NCI-H1436 treated with DMSO at 0.1 percent for 48 hours (cell line): ENCODE measurements at regions not wholly inside any gene's neighbourhood (a gene's known extent, or its start where the extent isn't known, plus 50 kb on each side); places are given as distances from the start of the nearest gene placed in this dataset.
"Not testable (repeated sequence)": the region's sequence is repeated elsewhere in the genome, so short reads cannot be mapped to it uniquely, and the experiment has no call there.

Experiments used
- DNase-seq: peaks from one replicate; lab custom pipeline; 2025; lab: John Stamatoyannopoulos, UW

DNA sequence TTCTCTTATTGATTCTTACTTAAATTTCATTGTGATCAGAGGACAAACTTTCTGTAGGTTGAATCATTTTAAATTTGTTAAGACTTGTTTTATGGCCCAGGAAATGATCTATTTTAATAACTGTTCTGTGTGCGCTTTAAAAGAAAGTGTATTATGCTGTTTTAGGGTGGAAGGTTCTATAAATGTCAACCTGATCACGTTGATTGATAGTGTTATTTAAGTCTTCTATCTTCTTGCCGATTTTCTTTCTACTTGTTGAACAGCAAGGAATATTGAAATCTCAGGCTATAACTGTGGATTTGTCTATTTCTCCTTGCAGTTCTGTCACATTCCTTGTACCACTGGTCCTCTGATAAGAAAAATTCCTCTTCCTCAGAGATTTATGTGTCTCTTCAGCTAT lies 112.7 kb downstream of the TANC2 start:
- no peak for DNase-seq

DNA sequence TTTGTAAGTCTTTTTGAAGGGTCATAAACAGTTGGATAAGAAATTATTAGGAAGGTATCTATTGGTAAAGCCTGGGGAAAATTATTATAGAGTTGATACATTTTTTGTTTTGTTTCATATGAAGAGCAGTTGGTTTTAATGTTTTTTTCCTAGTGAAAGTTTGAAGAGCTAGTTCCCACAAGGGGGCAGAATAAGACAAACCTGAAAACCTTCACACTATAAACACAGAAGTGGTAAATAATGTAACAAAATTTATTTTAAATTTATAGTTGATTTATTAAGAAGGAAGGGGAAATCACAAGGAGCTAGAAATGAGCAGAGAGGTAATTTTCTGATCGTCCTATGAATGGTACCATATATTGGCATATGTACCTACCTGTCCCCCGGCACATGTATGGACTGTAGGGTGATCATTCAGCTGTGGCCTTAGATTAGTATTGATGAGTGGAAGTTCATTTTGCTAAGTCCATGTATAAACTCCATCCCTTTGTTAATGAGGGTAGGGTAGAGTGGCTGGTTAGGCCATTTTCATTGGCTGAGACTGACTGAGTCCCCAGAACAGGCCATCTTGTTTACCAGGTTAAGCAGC lies 116.3 kb downstream of the TANC2 start:
- no peak for DNase-seq

DNA sequence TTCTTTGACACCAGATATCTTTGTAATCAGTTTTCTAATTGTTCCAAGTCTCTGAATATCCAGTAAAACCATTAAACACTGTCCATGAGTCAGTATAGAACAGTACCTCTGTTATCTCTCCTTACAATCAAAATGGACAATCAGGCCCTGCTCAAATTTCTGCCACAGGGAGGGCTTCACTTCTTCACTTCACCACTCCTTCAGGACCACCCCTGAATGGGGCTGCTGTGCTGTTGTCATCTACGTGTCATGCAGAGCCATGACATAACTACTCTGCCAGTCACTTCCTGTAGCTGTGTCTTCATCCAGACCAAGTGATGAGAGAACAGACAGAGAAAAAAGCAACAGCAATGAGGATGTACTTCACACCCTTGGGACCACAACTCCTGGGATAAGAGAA lies 116.9 kb downstream of the TANC2 start:
- no peak for DNase-seq

DNA sequence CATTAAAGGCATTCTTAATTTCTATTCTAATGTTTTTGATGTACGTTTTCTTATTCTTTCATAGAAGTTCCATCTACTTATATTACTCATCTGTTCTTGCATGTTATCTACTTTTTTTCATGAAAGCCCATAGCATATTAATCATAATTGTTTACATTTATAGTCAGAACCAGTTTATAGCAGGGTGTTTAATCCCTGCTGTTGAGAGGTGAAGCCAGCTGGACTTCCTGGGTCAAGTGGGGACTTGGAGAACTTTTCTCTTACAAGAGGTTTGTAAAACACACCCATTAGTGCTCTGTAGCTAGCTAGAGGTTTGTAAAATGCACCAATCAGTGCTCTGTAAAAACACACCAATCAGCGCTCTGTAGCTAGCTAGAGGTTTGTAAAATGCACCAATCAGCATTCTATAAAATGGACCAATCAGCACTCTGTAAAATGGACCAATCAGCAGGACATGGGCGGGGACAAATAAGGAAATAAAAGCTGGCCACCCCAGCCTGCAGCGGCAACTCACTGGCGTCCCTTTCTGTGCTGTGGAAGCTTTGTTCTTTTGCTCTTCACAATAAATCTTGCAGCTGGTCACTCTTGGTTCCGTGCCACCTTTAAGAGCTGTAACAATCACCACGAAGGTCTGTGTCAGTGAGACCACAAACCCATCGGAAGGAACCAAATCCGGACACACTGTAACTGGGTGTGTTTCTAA lies 120.6 kb downstream of the TANC2 start:
- no peak for DNase-seq

DNA sequence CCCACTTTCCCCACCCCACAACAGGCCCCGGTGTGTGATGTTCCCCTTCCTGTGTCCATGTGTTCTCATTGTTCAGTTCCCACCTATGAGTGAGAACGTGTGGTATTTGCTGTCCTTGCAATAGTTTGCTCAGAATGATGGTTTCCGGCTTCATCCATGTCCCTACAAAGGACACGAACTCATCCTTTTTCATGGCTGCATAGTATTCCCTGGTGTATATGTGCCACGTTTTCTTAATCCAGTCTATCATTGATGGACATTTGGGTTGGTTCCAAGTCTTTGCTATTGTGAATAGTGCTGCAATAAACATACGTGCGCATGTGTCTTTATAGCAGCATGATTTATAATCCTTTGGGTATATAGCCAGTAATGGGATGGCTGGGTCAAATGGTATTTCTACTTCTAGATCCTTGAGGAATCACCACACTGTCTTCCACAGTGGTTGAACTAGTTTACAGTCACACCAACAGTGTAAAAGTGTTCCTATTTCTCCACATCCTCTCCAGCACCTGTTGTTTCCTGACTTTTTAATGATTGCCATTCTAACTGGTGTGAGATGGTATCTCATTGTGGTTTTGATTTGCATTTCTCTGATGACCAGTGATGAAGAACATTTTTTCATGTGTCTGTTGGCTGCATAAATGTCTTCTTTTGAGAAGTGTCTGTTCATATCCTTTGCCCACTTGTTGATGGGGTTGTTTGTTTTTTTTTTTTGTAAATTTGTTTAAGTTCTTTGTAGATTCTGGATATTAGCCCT lies 124.5 kb downstream of the TANC2 start:
- DNase-seq = not testable (repeated sequence)

DNA sequence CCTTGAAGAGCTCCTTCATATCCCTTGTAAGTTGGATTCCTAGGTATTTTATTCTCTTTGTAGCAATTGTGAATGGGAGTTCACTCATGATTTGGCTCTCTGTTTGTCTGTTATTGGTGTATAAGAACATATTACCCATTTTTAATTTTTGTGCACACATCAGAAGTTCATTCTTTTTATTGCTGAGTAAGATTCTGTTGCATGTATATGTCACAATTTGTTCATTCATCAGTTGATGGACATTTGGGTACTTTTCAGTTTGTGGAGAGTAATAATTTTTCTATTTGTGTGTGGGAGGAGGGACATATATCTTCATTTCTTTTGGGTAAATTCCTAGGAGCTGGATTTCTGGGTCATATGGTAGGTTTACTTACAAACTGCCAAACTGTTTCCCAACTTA lies 125.9 kb downstream of the TANC2 start:
- DNase-seq = not testable (repeated sequence)

DNA sequence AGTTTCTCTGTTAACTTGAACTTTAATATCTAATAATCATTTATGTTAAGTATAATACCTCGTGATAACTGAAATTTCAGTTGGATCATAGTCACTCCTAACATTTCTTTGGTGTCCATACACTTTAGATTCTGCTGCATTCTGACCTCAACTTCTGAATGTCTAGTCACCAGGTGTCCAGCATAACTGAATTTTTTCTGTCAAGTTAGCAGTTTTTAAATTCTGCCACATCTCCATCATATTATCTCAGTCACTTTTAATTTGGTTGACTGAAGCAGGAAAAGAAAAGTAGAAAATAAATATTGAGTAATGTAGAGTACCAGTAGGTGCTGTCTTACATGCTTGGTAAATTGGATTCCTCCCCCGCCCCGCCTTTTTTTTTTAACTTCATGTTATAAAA lies 128.6 kb downstream of the TANC2 start:
- DNase-seq = no peak

DNA sequence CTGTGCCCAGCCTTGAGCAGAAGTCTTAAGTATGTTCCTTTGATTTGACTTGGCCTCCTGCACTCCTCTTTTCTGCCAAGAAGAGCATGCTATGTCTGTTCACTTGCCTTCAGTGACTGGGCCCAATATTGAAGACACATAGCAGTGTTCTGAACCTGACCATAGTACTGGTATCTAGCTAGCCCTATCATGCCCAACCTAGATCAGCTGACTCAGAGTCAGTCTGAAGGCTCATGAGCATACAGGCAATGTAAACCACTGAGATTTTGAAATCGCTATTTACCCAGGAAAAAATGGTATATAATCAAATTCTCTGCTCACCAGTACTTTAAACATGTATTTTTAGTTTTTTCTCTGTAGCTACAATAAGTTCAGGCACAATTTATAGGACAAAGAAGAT lies 129.4 kb downstream of the TANC2 start:
- DNase-seq = no peak

DNA sequence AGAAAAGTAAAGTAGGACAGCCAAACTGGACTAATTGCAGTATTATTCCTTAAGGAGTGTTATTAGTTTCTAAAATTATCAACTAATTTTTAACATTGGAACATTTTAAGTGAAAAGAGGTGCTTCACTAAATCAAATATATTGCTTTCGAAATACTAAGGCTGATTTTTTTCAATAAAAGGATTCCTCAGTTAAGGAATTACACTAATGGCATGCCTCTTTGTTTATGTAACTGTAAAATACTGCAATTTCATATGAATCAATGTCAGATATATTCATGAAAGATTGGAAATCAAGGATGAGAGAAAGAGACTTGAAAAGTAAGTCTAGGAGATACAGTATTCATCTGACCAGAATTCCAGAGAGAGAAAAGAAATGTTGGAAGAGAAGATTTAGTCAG lies 129.8 kb downstream of the TANC2 start:
- no peak for DNase-seq

DNA sequence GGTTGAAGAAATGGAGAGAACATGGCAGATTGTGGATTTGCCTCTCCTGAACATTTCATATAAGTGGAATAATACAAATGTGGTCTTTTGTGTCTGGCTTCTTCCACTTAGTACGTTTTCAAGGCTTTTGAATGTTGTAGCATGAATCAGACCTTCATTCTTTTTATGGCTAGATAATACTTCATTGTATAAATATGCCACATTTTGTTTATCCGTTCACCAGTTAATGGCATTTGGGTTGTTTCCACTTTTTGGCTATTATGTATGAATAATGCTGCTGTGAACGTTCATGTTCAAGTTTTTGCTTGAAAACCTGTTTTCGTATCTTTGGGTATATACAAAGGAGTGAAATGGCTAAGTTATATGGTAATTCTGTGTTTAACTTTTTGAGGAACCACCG lies 130.4 kb downstream of the TANC2 start:
- no peak for DNase-seq

DNA sequence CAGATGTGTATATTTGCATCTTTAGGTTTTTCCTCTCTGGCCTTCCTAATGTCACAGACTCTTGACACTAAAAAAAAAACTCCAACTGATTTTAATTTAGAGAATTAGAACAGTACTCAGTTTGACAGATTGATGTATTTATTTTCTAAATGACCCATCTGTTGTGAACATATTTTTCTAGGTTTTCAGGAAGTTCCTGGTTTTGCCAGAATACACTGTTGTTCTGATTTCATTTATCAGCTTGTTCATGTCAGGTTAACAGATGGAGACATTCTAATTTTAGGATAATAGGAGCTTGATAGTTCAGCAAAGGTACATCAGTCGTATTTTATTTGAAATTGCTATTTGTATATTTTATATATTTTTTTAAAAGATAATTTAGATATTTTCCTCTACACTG lies 133.4 kb downstream of the TANC2 start:
- DNase-seq = no peak

DNA sequence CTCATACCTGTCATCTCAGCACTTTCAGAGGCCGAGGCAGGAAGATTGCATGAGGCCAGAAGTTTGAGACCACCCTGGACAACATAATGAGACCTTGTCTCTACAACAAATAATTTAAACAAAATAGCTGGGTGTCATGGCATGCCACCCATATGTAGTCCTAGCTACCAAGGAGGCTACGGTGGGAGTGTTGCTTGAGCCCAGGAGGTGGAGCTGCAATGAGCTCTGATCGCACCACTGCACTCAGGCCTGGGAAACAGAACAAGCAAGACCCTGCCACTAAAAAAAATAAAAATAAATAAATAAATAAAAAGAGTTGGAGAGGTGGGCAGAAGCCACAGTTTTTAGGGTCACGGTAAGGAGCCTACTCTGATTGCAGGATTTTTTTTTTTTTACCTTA lies 136.0 kb downstream of the TANC2 start:
- no peak for DNase-seq

DNA sequence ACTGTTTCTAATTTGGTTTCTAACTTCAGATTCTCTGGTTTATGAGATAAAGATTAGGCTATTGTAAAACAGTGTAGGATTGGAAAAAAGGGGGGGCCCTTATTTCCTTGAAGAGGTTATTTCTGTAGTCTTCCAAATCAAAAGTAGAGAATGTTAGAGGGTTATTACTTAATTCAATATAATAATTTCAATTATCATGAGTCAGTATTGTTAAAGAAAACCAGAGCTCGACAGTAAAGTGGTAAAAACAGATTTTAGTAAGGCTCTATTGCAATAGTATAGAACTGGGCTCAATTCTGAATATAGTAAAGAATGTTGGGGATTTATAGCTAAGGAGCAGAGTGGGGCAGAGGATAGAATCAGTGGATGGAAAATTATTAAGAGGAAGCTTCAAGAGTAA lies 140.0 kb downstream of the TANC2 start:
- no peak for DNase-seq

DNA sequence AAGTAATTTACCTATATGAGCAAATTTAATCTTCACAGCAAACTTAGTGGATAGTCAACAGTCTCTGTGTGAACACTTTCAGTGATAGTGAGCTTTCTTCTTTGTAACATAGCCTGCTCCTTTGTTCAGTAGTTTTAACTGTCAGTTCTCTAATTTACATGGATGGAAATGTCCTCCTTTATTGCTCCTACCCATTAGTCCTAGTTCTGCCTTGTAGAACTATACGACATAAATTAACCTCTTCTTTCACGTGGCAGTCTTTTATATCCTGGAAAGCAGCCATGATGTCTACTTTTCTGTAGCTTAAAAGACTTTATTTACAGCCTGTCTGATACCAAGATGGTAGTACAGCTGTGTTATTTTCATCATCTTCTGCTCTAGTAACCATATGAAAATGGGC lies 143.6 kb downstream of the TANC2 start:
- DNase-seq = no peak

DNA sequence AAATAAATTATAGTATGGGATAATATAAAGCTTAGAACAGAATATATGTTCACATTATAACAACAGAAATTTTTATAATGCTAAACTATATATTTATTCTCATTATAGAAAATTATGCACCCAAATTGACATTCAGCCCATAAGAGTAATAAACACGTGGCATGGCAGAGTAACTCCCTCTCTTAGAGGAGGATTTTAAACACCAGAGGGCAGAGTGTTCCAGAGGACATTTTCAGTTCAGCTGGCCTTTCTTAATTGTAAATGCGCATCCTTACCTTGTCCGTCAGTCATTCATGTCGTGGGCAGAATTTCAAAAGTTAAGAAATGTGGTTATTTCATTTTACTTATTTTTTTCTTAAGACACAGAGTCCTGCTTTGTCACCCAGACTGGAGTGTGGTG lies 147.1 kb downstream of the TANC2 start:
- DNase-seq = no peak

DNA sequence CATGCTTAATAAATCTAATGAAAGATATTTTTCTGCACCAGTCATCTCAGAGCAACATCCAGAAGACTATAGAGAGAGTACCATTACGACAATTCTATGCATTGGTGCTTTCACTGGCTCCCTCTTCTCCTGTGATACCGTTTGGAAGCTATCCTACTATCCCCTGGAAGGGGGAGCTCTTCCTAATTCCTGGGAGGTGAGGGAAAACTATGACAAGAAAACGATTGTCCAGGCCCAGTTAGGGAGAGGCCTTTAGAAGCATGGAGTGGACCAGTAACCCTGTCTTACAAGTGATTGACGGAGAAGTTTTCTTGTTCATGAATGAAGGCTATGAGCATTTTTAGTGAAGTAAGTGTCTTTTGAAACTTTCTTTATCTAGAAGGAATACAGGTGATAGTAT lies 150.2 kb downstream of the TANC2 start:
- no peak for DNase-seq

DNA sequence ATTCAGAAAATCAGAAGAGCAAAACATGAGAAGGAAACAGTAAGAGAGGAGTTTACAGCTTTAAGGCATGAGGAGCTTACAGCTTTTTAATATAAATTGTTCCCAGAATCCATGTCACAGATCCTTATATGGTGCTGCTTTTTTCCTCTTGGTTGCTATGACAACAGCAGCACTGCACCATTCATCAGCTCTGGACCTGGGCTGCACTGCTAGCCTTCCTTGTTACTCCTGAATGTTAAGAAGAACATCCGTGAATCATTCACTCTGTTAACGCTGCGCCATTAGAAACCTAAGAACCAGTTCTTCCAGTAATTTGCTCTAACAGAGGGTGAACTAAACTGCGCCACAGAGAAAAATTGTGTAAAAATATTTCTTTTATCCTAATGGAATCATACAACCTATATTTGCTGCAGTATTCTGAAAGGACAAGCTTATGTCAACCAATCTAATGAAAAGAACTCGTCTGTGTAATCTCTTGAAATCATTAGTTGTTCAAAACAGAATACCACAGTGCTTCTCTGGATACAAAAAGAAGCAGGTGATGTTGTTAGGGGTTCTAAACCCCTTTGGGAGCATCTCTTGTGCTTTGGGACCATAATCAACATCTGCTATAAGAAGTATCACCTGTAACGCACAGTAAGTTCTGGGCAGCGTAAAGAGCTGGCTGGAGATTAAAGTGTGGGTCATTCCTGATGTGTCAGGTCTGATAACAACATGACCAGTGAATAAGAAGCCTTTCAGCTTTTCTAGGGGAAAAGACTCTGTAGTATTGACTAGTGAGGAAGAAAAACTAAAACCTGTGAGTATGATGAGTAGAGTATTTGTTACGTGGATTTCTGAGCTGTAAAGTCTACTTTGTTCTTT lies 151.2 kb downstream of the TANC2 start:
- DNase-seq = peak; percentile 40

DNA sequence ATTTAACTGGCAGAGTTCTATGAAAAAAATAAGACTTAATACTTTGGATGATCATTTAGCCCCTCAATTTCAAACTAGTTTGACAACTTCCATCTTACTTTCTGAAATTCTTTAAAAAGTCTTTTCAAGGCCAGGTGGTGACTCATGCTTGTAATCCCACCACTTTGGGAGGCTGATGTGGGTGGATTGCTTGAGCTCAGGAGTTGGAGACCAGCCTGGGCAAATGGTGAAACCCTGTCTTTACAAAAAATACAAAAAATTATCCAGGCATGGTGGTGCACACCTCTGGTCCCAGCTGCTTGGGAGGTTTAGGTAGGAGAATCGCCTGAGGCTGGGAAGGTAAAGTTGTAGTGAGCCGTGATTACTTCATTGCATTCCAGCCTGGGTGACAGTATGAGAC lies 154.4 kb downstream of the TANC2 start:
- DNase-seq = no peak

DNA sequence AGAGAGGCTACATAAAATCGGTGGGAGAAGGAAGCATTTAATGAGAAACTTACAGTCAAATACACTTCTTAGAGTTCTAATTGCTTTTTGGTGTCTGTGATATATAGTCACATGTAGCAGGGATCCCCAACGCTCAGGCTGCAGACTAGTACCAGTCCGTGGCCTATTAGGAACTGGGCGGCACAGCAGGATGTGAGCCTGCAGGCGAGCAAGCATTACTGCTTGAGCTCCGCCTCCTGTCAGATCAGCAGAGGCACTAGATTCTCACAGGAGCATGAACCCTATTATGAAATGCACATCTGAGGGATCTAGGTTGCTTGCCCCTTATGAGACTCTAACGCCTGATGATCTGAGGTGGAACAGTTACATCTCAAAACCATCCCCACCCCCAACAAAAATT lies 158.5 kb downstream of the TANC2 start:
- DNase-seq = no peak

DNA sequence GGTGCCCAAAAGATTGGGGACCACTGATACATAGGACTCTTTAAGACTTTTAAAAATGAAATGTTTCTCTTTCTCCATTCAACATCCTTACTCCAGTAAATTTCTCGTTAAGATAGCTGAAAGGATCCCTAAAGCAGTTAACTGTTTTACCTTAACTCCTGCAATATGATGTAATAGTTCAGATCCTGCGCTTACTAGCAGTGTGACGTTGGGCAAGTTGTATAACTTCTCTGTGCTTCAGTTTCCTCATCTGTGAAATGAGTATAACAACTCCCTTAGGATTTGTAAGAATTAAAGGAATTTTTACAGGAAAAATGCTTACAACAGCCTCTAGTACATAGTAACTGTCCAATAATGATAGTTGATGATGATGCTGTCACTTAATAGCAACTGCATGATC lies 158.9 kb downstream of the TANC2 start:
- no peak for DNase-seq

DNA sequence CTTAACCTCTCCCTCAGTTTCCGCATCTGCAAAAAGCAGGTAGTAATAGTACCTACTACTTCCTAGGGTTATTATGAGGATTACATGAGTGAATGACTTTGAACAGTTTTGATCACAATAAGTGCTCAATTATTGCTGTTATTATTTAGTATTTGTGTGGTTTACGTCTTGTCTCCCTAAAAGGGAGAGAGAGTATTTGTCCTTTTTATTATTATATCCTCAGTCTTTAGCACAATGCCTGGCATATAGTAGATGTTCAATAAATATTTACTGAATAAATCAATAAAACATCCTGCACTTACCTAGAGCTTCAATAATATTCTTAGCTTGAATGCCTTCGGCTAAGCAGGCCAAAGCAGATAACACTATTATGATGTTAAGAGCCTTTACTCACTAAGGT lies 160.0 kb downstream of the TANC2 start:
- DNase-seq = no peak

DNA sequence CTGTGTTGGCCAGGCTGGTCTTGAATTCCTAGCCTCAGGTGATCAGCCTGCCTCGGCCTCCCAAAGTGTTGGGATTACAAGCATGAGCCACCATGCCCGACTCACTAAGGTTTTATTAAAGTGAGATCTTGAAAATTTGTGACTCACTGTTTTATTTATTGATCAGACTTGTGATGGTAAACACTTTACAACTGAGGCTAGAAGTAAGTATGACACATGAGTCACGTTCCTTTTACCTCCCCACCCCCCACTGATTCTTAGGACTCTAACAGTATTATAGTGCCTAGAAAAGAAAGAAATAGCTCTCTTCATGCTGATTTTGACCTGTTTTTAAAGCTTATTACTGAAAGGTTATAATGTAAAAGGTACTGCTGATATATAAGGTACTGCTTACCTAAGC lies 160.6 kb downstream of the TANC2 start:
- DNase-seq = no peak
